ENCODE measurements at regions not wholly inside any gene's neighbourhood (a gene's known extent, or its start where the extent isn't known, plus 50 kb on each side); places are given as distances from the start of the nearest gene placed in this dataset.
A peak's percentile ranks its signal among the peaks of the same experiment; 100 is the strongest.
"Not testable (repeated sequence)": the region's sequence is repeated elsewhere in the genome, so short reads cannot be mapped to it uniquely, and the experiment has no call there.

DNA sequence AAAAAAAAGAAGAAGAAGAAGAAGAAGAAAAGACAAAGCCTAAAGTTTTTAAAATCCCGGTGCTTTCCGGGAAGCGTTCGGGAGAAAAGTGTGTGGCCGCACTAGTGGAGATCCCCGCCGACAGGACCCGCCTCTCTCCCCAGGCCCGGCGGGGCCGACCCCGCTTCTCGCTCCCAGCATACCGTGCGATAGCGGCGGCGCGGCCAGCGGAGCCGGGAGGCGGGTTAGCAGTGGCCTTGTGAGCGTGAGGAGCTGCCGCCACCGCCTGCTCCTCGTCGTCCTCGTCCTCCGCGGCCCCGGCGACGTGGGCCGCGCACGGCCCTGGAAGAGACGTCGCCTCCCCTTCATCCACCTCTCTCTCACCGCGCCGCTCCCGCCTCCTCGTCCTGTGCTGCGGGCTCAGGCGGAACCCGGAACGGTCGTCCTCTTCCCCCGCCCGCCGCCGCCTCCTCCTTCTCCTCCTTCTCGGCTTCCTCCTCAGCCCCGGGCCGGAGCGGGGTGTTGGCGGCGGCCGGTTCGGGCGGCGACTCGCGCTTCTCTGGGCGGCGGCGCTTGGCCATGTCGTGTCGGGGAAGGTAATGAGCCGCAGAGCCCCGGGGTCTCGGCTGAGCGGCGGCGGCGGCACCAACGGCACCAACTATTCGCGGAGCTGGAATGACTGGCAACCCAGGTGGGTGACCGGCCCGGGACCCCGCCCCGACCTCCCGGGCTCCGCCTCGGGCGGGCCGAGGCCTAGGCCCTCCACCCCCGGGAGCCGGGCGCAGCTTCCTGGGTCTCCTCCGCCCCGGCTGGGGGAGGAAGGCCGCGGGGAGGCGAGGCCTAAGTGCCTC, 62.6 kb upstream of the CDR2 start:
- H3K27me3 ChIP-seq (ENCODE audit: insufficient read depth, low read length, poor library complexity); H3K36me3 ChIP-seq (ENCODE audit: insufficient read depth, low read length); H3K4me1 ChIP-seq (ENCODE audit: insufficient read depth, low read length); H3K9me3 ChIP-seq (ENCODE audit: insufficient read depth, low read length, severe bottlenecking); H3K79me2 ChIP-seq (ENCODE audit: insufficient read depth, low read length); H4K20me1 ChIP-seq (ENCODE audit: insufficient read depth, low read length): not testable (repeated sequence)
- peak overlapping the region; percentile 66 for H3K4me2 ChIP-seq (ENCODE audit: insufficient read depth, low read length)
- H2AFZ ChIP-seq (ENCODE audit: low read depth, low read length): peak overlapping the region; percentile 88
- peak overlapping the region; percentile 78 for H3K9ac ChIP-seq (ENCODE audit: low read depth, low read length)
- ATAC-seq (ENCODE audit: insufficient read depth, low read depth): peak; percentile 82
- peak; percentile 71 for DNase-seq
- H3K27ac ChIP-seq (ENCODE audit: low read length): peak overlapping the region; percentile 81
- peak overlapping the region; percentile 64 to 66 for H3K4me3 ChIP-seq (ENCODE audit: low read depth in 1 of 2, low read length in 2 of 2)

DNA sequence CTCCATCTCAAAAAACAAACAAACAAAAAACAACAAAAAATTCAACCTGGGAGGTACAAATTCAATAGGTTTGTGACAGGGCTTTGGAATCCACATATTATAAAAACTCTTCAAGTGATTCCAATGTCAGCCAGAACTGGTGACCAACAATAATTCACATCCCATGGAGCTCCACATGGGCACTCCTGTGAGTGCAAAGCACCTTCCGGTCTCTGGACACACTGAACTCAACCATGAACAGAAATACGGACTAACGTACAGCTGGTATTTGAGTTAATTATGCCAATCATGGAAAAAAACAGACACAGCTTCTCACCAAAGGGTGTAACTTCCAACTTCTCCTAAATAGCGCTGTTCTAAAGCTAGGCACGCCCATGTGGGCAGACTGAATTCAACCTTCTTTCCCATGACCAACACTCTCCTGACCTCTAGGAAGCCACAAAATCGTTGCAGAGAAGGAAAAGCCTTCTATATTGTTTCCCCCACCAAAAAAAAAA, 62.0 kb upstream of the CDR2 start:
- Histone ChIP-seq H3K27ac (ENCODE audit: low read length) (peak overlapping the region; percentile 81), H3K4me3 (ENCODE audit: low read depth in 1 of 2, low read length in 2 of 2) (peak overlapping the region; percentile 64 to 66), H2AFZ (ENCODE audit: low read depth, low read length) (peak overlapping the region; percentile 88), H3K4me2 (ENCODE audit: insufficient read depth, low read length) (peak overlapping the region; percentile 66), H3K9ac (ENCODE audit: low read depth, low read length) (peak overlapping the region; percentile 78)
- not testable (repeated sequence) for H3K27me3 ChIP-seq (ENCODE audit: insufficient read depth, low read length, poor library complexity); ATAC-seq (ENCODE audit: insufficient read depth, low read depth); H3K9me3 ChIP-seq (ENCODE audit: insufficient read depth, low read length, severe bottlenecking); H3K36me3 ChIP-seq (ENCODE audit: insufficient read depth, low read length); DNase-seq; H4K20me1 ChIP-seq (ENCODE audit: insufficient read depth, low read length); H3K79me2 ChIP-seq (ENCODE audit: insufficient read depth, low read length); H3K4me1 ChIP-seq (ENCODE audit: insufficient read depth, low read length)

DNA sequence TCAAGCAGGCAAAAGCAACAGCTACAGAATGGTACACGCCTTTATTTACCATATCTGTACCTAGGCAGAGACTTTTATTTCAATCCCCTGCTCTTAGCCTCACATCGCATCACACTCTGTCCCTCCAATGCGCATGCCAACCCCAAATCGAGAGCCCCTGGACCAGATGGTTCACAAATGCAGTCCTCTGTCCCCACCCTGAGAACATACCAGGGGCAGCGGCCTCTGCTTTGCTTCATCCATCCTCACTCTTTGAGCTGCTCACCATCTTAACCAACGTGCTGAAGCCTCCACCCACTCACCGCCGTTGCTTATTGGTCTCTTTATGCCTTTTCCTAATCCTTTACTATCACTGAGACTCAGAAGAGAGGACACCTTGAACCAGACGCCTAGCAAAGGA, 56.9 kb upstream of the CDR2 start:
- H4K20me1 ChIP-seq (ENCODE audit: insufficient read depth, low read length); H3K9me3 ChIP-seq (ENCODE audit: insufficient read depth, low read length, severe bottlenecking); ATAC-seq (ENCODE audit: insufficient read depth, low read depth); H2AFZ ChIP-seq (ENCODE audit: low read depth, low read length); H3K4me3 ChIP-seq (ENCODE audit: low read depth in 1 of 2, low read length in 2 of 2); H3K27ac ChIP-seq (ENCODE audit: low read length); H3K4me2 ChIP-seq (ENCODE audit: insufficient read depth, low read length); DNase-seq; H3K79me2 ChIP-seq (ENCODE audit: insufficient read depth, low read length); H3K4me1 ChIP-seq (ENCODE audit: insufficient read depth, low read length); H3K9ac ChIP-seq (ENCODE audit: low read depth, low read length); H3K27me3 ChIP-seq (ENCODE audit: insufficient read depth, low read length, poor library complexity): not testable (repeated sequence)
- H3K36me3 ChIP-seq (ENCODE audit: insufficient read depth, low read length): peaks cover 25% of the 10 kb centered on the region

DNA sequence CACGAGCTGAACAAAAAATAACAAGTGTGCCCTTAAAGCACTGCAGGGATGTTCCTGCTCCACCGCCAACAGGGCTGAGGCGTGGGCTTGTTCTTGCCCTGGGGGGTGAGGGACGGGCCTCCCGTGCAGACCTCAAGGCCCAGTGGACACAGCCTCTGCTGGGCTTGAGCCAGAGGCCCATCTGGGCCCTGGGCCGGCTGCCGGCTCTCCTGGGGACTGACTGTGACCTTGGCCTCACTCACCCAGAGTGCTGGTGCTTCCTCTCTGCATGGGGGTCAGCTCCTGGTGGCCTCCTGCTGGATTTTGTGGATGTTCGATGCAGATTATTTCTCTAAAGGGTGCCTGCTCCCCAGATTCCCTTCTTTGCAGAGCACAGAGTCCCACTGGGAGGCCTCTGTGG, 54.2 kb upstream of the CDR2 start:
- no peak overlapping the region for H3K27ac ChIP-seq (ENCODE audit: low read length)
- H3K4me3 ChIP-seq (ENCODE audit: low read depth in 1 of 2, low read length in 2 of 2): no peak overlapping the region
- TF ChIP-seq, protein P1, sequence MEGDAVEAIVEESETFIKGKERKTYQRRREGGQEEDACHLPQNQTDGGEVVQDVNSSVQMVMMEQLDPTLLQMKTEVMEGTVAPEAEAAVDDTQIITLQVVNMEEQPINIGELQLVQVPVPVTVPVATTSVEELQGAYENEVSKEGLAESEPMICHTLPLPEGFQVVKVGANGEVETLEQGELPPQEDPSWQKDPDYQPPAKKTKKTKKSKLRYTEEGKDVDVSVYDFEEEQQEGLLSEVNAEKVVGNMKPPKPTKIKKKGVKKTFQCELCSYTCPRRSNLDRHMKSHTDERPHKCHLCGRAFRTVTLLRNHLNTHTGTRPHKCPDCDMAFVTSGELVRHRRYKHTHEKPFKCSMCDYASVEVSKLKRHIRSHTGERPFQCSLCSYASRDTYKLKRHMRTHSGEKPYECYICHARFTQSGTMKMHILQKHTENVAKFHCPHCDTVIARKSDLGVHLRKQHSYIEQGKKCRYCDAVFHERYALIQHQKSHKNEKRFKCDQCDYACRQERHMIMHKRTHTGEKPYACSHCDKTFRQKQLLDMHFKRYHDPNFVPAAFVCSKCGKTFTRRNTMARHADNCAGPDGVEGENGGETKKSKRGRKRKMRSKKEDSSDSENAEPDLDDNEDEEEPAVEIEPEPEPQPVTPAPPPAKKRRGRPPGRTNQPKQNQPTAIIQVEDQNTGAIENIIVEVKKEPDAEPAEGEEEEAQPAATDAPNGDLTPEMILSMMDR (IDR thresholded peaks at IDR 0.05; ENCODE audit: borderline replicate concordance, extremely low read depth, low read length, poor library complexity, severe bottlenecking): no peak
- no peak for TF ChIP-seq EZH2 (IDR thresholded peaks at IDR 0.05; ENCODE audit: borderline replicate concordance, low read depth, low read length, severe bottlenecking)
- H3K4me2 ChIP-seq (ENCODE audit: insufficient read depth, low read length): no peak overlapping the region
- H3K36me3 ChIP-seq (ENCODE audit: insufficient read depth, low read length): peaks cover 33% of the 10 kb centered on the region
- DNase-seq (no peak), ATAC-seq (ENCODE audit: insufficient read depth, low read depth) (no peak)
- no peaks in the 10 kb centered on the region for H3K27me3 ChIP-seq (ENCODE audit: insufficient read depth, low read length, poor library complexity)
- no peaks in the 10 kb centered on the region for H3K79me2 ChIP-seq (ENCODE audit: insufficient read depth, low read length)
- H3K9ac ChIP-seq (ENCODE audit: low read depth, low read length): peak overlapping the region; percentile 9; the same call in 1 of the 2 replicates
- no peaks in the 10 kb centered on the region for H3K4me1 ChIP-seq (ENCODE audit: insufficient read depth, low read length)
- H2AFZ ChIP-seq (ENCODE audit: low read depth, low read length): no peak overlapping the region
- H3K9me3 ChIP-seq (ENCODE audit: insufficient read depth, low read length, severe bottlenecking): no peaks in the 10 kb centered on the region
- no peaks in the 10 kb centered on the region; the same call in 1 of the 2 replicates for H4K20me1 ChIP-seq (ENCODE audit: insufficient read depth, low read length)

DNA sequence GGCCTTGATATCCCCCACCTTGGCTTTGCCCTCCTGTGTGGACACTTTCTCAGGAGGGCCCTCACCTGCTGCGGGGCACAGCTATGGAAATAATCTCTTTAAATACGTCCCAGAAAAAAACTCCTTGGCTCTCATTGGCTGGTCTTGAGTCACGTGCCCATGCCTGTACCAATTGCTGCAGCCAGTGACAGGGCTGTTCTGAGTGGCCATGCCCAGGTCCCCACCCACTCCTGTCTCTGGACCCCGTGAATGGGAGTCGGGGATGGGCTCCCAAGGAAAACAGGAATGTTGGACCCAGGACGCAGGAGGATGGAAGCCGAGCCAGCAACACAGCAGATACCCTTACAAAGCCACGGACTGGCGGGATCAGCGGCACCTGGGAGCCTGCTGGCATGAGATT, 53.1 kb upstream of the CDR2 start:
- H4K20me1 ChIP-seq (ENCODE audit: insufficient read depth, low read length): no peaks in the 10 kb centered on the region; the same call in 1 of the 2 replicates
- no peaks in the 10 kb centered on the region for H3K79me2 ChIP-seq (ENCODE audit: insufficient read depth, low read length)
- H3K36me3 ChIP-seq (ENCODE audit: insufficient read depth, low read length): peaks cover 35% of the 10 kb centered on the region
- no peak overlapping the region for H3K4me3 ChIP-seq (ENCODE audit: low read depth in 1 of 2, low read length in 2 of 2)
- H3K27ac ChIP-seq (ENCODE audit: low read length): no peak overlapping the region
- TF ChIP-seq EZH2 (IDR thresholded peaks at IDR 0.05; ENCODE audit: borderline replicate concordance, low read depth, low read length, severe bottlenecking): no peak
- TF ChIP-seq, protein P1 (IDR thresholded peaks at IDR 0.05; ENCODE audit: borderline replicate concordance, extremely low read depth, low read length, poor library complexity, severe bottlenecking): no peak
- no peaks in the 10 kb centered on the region for H3K4me1 ChIP-seq (ENCODE audit: insufficient read depth, low read length)
- H3K27me3 ChIP-seq (ENCODE audit: insufficient read depth, low read length, poor library complexity): no peaks in the 10 kb centered on the region
- DNase-seq: no peak
- H3K9me3 ChIP-seq (ENCODE audit: insufficient read depth, low read length, severe bottlenecking): no peaks in the 10 kb centered on the region
- H2AFZ ChIP-seq (ENCODE audit: low read depth, low read length): no peak overlapping the region
- no peak; the same call in 2 of the 3 replicates for ATAC-seq (ENCODE audit: insufficient read depth, low read depth)
- no peak overlapping the region for H3K4me2 ChIP-seq (ENCODE audit: insufficient read depth, low read length)
- H3K9ac ChIP-seq (ENCODE audit: low read depth, low read length): no peak overlapping the region
